GM12873 (cell line): ENCODE measurements at regions not wholly inside any gene's neighbourhood (a gene's known extent, or its start where the extent isn't known, plus 50 kb on each side); places are given as distances from the start of the nearest gene placed in this dataset.

Source experiments
- TF ChIP-seq, protein P1 (sequence below): IDR thresholded peaks from 2 replicates; pipeline ENCODE4 v1.5.1; 2012; ENCODE audit warnings: low read depth, mild to moderate bottlenecking, moderate library complexity, low read length, control low read depth; ENCODE audit not compliant: insufficient read depth; ENCODE audit errors: missing control alignments

DNA sequence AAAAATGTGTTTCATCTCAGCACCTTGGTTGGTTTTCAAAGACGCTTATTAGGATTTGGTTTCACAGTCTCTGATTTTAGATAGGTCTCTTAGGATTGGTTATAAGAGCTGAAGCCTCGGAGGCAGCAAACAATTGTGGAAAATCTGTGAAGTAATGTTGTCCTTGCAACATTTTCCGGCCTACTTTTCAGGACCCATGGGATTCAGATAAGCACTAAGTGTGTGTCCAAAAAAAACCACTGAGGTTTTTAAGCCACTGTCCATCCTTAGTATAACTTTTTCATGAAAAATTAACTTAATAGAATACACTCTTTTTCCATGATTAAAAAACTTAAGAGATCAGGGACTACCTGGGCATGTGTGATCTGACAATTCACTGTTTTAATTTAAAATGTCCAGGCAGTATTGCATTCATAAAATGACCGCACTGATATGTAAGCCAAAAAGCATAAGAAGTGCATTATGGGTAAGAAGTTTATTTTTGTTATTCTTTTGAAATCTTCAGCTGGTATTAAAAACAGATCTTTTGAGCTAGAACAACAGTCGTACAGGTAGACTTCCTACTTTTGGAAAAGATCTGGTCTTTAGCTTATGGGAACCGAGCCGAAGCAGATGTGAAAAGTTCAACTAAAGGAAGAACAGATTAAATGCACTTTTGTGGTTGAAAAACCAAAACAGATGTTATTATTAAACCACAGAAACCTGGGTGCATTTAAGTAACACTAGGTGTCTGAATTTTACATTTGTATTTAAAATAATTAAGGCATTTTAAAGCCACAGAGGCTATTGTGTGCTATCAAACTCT, 479.4 kb upstream of the ZEB2 start:
- TF ChIP-seq, protein P1, sequence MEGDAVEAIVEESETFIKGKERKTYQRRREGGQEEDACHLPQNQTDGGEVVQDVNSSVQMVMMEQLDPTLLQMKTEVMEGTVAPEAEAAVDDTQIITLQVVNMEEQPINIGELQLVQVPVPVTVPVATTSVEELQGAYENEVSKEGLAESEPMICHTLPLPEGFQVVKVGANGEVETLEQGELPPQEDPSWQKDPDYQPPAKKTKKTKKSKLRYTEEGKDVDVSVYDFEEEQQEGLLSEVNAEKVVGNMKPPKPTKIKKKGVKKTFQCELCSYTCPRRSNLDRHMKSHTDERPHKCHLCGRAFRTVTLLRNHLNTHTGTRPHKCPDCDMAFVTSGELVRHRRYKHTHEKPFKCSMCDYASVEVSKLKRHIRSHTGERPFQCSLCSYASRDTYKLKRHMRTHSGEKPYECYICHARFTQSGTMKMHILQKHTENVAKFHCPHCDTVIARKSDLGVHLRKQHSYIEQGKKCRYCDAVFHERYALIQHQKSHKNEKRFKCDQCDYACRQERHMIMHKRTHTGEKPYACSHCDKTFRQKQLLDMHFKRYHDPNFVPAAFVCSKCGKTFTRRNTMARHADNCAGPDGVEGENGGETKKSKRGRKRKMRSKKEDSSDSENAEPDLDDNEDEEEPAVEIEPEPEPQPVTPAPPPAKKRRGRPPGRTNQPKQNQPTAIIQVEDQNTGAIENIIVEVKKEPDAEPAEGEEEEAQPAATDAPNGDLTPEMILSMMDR, result no peak

DNA sequence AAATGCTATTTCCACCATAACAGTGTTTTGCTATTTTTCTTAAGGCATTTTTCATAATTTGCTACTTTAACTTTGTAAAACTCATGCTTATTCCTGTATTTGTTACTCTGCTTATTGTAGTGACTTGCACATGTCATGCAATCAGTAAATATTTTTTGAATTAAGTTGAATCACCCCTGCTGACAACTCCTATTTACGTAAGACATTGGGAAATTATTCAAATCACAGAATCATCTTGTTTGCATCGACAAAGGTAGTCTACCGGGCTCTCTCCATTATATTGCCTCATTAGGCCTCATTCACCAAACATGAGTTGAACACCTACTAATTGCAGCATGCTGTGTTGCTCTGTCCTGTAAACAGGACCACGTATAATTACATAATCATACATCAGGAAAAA, 478.5 kb upstream of the ZEB2 start:
- TF ChIP-seq, protein P1, result no peak

DNA sequence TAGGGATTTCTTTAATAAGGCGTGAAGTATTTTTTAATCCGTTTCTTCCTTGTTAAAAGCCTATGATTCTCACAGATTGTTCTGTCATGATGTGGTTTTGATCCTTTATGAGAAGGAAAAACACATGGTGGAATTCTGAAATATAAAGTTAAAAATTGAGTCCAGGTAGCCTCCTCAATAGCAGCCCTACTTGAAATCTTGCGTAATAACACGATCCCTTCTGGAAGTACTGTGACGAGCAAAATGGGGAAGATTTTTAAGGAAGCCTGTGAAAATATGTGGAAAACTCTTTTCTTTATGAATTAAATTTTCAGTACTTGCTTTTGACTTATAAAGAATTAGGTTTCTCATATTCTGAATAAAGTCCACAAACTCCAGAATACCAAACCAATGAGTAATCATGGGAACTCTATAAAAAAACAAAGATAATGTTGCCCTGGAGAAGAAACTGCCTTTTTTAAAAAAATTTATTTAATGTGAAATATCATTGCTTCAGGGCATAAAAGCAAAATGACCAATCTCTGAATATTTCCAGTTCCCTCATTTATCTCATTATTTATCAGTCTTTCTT, 476.4 kb upstream of the ZEB2 start:
- TF ChIP-seq, protein P1, result no peak

DNA sequence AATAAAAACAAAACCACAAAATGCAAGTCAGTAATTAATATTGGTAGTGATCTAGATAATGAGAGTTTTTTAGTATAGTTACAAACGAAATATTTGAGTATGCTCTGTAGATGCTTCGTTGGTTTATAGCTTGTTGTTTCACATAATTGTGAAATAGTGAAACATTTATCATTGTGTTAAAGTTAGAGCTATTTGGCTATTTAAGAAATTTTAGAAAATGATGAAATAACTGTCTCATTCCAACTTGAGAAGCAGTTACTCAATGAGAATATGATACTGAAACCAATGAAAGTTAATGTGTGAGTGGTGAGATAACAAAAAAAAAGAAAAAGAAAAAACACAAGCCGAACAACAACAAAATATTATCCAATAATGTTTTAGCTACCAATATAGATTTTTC, 475.6 kb upstream of the ZEB2 start:
- TF ChIP-seq, protein P1, result no peak

DNA sequence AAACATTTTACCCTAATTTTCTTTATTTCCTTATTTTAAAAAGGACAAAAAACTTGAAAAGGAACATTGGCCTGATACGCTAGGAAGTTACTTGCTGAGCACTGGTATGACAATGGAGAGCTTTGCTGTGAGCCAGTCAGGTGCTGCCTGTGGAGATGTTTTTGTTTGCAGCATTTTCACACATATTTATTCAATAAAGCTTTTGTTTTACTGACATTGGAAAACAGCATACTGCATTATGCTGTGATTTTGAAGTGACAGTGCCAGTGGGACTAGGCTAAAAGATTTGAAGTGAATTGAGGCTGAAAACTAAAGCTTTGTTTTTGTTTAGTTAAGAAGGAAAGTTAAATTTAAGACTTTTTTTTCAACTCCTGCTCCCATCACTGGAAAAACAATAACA, 470.7 kb upstream of the ZEB2 start:
- TF ChIP-seq, protein P1, result no peak

DNA sequence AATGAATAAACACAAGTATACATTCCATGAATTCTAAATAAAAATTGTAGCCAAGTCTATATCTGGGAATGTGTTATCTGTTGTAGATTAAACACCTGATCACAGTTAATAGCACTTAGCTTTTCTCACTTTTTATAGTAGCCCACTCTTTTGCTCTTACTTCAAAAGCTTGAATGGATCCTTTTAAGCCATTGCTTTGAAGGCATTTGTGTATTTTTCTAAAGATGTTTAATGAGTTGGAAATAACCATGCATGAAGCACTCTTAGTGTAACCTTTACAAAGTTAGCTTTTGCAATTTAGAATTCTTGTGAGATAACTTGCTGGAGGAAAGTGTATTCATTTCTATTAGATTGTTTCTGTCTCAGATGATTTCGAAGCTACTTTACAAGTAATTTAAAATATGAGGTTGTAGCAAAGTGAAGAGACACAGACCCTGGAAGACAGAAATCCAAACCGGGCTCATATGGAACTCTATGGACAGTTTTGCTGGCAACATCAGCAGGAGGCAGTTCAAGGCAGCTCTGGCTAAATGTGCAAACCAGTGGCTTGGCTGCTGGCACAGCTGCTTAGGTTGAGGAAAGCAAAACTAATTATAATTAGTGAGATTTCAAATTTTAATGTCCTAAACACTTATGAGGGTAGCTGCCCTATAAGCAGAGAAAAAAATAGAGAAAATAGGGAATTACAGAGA, 469.8 kb upstream of the ZEB2 start:
- TF ChIP-seq, protein P1, result no peak

DNA sequence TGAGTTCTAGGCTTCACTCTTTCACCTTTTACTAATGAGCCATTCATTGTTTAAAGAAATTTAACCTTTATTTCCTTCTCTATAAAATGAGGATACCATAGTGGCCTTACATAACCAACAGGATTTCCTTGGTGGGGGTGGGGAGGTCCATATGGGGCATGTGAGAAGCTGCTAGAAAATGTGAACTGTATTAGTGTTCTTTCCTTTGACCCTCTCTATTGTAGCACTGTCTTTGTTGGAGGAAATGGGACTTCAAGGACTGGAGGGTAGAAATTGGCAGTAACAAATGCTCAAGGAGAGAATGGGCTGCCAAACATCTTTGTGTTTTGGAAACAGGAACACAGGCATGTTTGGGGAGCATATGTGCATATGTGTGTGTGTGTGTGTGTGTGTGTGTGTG, 468.7 kb upstream of the ZEB2 start:
- TF ChIP-seq, protein P1, result no peak
